ENCODE measurements at regions not wholly inside any gene's neighbourhood (a gene's known extent, or its start where the extent isn't known, plus 50 kb on each side); places are given as distances from the start of the nearest gene placed in this dataset.

- Histone ChIP-seq H3K4me3 (ENCODE audit: control extremely low read depth in 1 of 5, extremely low read depth in 1 of 5, insufficient read depth in 1 of 5, low read depth in 2 of 5, low read length in 4 of 5) (no peak overlapping the region), H2AFZ (ENCODE audit: insufficient read depth, low read depth, low read length, poor library complexity, severe bottlenecking) (no peak overlapping the region), H3K9me3 (ENCODE audit: control extremely low read depth in 1 of 3, control insufficient read depth in 2 of 3, insufficient read depth in 1 of 3, low read length in 2 of 3) (no peaks in the 10 kb centered on the region), H4K20me1 (ENCODE audit: control insufficient read depth, insufficient read depth, low read length, poor library complexity, severe bottlenecking) (no peaks in the 10 kb centered on the region), H3K4me1 (ENCODE audit: control insufficient read depth in 2 of 2, insufficient read depth in 2 of 2, low read length in 2 of 2) (no peaks in the 10 kb centered on the region), H3K4me2 (replicated peaks; ENCODE audit: low read depth, low read length, poor library complexity, severe bottlenecking) (no peak overlapping the region), H3K36me3 (replicated peaks in 1 of 2; ENCODE audit: control extremely low read depth in 1 of 2, control insufficient read depth in 1 of 2, extremely low read depth in 1 of 2, insufficient read depth in 2 of 2, low read length in 1 of 2) (no peaks in the 10 kb centered on the region), H3K79me2 (ENCODE audit: control insufficient read depth, insufficient read depth, low read length) (no peaks in the 10 kb centered on the region), H3K27ac (ENCODE audit: low read length in 2 of 2) (no peak overlapping the region), H3K9ac (ENCODE audit: low read length) (no peak overlapping the region), H3K27me3 (replicated peaks in 1 of 4; ENCODE audit: control extremely low read depth in 1 of 4, control insufficient read depth in 3 of 4, insufficient read depth in 4 of 4, low read length in 3 of 4) (no peaks in the 10 kb centered on the region)
- POLR2A ChIA-PET: no interaction called here
- peaks cover 6% of the 10 kb centered on the region for H3K9me3 Mint-ChIP-seq (ENCODE audit: insufficient read depth)
- no peaks in the 10 kb centered on the region for H3K4me1 Mint-ChIP-seq
- no peak overlapping the region for H3K4me3 Mint-ChIP-seq
- TF ChIP-seq CTCF (IDR thresholded peaks at IDR 0.05) (no peak), EZH2 (IDR thresholded peaks at IDR 0.05; ENCODE audit: borderline replicate concordance, insufficient read depth, low read depth, low read length, poor library complexity, severe bottlenecking) (no peak)
- CTCF ChIA-PET: no interaction called here
- WGBS (ENCODE audit: insufficient coverage): no CpG with 5 or more reads among the region's 1 CpG
- intact Hi-C loops (cut with micrococcal nuclease): no loop called here
- no peaks in the 10 kb centered on the region for H3K27me3 Mint-ChIP-seq
- DNase-seq (no peak), ATAC-seq (ENCODE audit: low read depth) (no peak)
- H3K27ac Mint-ChIP-seq: no peak overlapping the region
Measured at GRCh38 chr4:127174201-127174600, 458.6 kb upstream of the INTU start.

- WGBS (ENCODE audit: insufficient coverage): 55% methylated on average over 1 of the region's 2 CpGs
- Histone ChIP-seq H3K4me2 (replicated peaks; ENCODE audit: low read depth, low read length, poor library complexity, severe bottlenecking) (no peak overlapping the region), H3K4me1 (ENCODE audit: control insufficient read depth in 2 of 2, insufficient read depth in 2 of 2, low read length in 2 of 2) (no peaks in the 10 kb centered on the region), H3K27ac (ENCODE audit: low read length in 2 of 2) (no peak overlapping the region), H3K4me3 (ENCODE audit: control extremely low read depth in 1 of 5, extremely low read depth in 1 of 5, insufficient read depth in 1 of 5, low read depth in 2 of 5, low read length in 4 of 5) (no peak overlapping the region), H3K36me3 (replicated peaks in 1 of 2; ENCODE audit: control extremely low read depth in 1 of 2, control insufficient read depth in 1 of 2, extremely low read depth in 1 of 2, insufficient read depth in 2 of 2, low read length in 1 of 2) (no peaks in the 10 kb centered on the region), H4K20me1 (ENCODE audit: control insufficient read depth, insufficient read depth, low read length, poor library complexity, severe bottlenecking) (no peaks in the 10 kb centered on the region), H3K27me3 (replicated peaks in 1 of 4; ENCODE audit: control extremely low read depth in 1 of 4, control insufficient read depth in 3 of 4, insufficient read depth in 4 of 4, low read length in 3 of 4) (no peaks in the 10 kb centered on the region), H3K79me2 (ENCODE audit: control insufficient read depth, insufficient read depth, low read length) (no peaks in the 10 kb centered on the region), H2AFZ (ENCODE audit: insufficient read depth, low read depth, low read length, poor library complexity, severe bottlenecking) (no peak overlapping the region), H3K9ac (ENCODE audit: low read length) (no peak overlapping the region), H3K9me3 (ENCODE audit: control extremely low read depth in 1 of 3, control insufficient read depth in 2 of 3, insufficient read depth in 1 of 3, low read length in 2 of 3) (no peaks in the 10 kb centered on the region)
- H3K4me3 Mint-ChIP-seq: no peak overlapping the region
- TF ChIP-seq EZH2 (IDR thresholded peaks at IDR 0.05; ENCODE audit: borderline replicate concordance, insufficient read depth, low read depth, low read length, poor library complexity, severe bottlenecking) (no peak), CTCF (IDR thresholded peaks at IDR 0.05) (no peak)
- intact Hi-C loops (cut with micrococcal nuclease): no loop called here
- ATAC-seq (ENCODE audit: low read depth) (no peak), DNase-seq (no peak)
- no peaks in the 10 kb centered on the region for H3K27me3 Mint-ChIP-seq
- POLR2A ChIA-PET: no interaction called here
- H3K9me3 Mint-ChIP-seq (ENCODE audit: insufficient read depth): peaks cover 4% of the 10 kb centered on the region
- H3K27ac Mint-ChIP-seq: no peak overlapping the region
- CTCF ChIA-PET: interaction anchor here (0.6 kb wide), 1 partner anchor 186 kb away, joined by 6 read pairs; no protein-coding TSS in a partner anchor
- no peaks in the 10 kb centered on the region for H3K4me1 Mint-ChIP-seq
Measured at GRCh38 chr4:127174616-127175015, 458.1 kb upstream of the INTU start.

All from B cell (primary cell).